HK-2 (cell line): ENCODE measurements at regions not wholly inside any gene's neighbourhood (a gene's known extent, or its start where the extent isn't known, plus 50 kb on each side); places are given as distances from the start of the nearest gene placed in this dataset.
"Not testable (repeated sequence)": the region's sequence is repeated elsewhere in the genome, so short reads cannot be mapped to it uniquely, and the experiment has no call there.

ENCODE experiments used
- DNase-seq: peaks from one replicate; pipeline ENCODE4 v3.0.0-alpha.2; 2018; ENCODE audit not compliant: unreplicated experiment

DNA sequence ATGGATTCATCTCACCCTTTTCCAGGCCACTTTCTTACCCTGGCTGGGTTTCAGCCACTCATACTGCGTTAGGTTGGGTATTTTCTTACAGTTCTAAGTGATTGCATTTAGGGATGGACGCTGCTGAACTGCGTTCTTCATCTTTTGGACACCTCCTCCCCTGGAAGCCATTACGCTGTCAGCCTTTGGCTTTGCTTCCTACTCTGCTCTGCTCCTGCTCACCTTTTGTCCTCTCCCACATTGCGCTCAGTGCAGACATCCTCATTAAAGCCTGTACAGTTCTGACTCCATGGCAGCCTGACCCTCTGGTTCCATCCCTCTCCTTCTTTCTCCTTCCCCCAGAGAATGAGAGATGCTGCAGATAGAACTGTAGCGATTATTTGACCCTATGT, 108.9 kb downstream of the SRGAP2 start:
- not testable (repeated sequence) for DNase-seq

DNA sequence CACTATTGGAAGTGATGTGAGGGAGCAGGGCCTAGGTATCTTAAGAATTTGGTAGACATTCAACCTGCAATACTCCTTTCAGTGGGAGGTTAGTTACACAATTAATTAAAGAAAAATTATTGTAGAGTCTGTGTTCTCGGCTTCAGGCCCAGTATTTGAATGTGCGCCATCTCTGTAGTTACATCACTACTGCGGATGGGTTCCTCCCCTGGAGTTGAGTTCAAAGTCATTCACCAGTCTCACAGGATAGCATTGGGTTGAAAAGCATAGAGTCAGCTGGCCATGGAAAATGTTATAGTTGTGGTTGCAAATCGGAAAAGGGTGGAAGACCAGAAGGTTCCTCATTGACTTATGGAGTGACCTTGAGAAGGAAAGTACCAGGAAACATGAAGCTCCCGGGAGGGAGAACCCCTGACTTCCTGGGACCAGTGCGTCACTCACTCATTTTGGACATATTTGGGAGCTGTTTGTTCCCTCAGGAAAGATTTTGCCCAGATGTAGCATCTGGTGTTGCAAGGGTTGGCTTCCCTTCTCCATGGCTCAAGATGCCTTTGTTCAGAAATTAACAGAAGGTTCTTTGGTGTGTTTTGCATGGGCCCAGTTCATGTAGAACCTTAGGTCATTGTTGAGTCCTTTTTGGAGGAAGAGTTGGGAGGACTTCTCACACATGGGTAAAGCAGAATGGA, 111.8 kb downstream of the SRGAP2 start:
- DNase-seq, result not testable (repeated sequence)

DNA sequence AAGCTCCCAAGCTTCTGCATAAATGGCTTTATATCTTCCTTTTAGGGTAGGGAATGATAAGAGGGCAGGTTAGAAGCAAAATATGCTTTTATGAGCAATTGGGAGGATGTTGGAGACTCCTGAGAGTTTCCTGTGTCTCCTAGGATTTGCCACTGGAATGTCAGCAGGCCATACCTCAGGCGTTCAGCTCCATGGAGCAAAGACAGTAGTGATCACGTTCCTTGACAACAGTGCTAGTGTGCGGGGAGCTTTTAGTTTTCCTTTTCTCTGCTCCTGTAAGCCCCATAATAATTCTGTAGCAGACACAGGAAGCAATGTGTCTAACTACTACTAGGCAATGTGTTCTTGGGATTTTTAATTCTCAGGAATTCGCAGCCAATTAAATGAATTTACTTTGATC, 113.6 kb downstream of the SRGAP2 start:
- not testable (repeated sequence) for DNase-seq

DNA sequence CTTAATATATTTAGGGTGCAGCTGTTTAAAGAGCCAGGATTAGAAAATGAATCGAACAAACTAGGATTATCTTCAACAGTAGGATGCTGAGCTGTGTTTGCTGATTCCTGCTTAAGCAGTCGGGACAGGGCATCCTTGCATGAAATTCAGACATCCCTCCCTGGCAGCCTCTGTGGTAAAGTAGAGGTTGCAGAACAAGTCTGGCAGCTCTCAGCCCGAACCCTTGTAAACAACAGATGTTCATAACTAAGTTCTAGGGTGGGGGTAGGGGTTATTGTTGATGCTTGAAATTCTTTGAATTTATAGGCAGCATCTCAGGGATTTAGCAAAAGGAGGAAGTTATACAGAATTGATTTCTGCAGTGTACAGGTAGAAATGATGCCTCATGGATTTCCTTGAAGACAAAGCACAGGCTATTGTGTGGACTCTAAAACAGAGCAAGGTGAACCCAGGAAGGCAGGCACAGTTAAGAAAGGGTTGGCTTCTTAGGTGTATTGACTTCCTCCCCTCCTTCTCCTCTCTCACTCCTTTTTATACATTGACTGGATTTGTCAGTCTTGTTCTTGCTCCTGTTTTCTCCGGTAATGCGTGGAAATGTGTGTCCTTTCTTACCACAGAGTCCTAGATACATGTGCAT, 114.7 kb downstream of the SRGAP2 start:
- DNase-seq, result not testable (repeated sequence)

DNA sequence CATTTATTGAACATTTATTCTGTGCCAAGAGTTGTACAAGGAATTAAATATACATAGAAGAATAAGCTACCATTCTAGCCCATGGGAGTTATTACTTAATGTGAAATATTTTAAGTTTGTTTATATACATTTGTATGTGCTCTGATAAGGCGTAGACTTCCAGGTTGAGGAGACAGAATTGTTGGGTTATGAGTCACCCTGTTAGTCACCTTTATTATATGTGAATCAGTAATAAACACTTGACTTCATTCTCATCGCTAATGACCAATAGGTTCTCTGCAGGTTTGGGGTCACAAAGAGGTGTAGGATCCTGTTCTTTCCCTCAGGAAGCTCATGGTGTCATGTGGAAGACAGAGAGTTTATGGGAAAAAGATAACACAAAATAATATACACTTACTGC, 116.9 kb downstream of the SRGAP2 start:
- DNase-seq, result not testable (repeated sequence)

DNA sequence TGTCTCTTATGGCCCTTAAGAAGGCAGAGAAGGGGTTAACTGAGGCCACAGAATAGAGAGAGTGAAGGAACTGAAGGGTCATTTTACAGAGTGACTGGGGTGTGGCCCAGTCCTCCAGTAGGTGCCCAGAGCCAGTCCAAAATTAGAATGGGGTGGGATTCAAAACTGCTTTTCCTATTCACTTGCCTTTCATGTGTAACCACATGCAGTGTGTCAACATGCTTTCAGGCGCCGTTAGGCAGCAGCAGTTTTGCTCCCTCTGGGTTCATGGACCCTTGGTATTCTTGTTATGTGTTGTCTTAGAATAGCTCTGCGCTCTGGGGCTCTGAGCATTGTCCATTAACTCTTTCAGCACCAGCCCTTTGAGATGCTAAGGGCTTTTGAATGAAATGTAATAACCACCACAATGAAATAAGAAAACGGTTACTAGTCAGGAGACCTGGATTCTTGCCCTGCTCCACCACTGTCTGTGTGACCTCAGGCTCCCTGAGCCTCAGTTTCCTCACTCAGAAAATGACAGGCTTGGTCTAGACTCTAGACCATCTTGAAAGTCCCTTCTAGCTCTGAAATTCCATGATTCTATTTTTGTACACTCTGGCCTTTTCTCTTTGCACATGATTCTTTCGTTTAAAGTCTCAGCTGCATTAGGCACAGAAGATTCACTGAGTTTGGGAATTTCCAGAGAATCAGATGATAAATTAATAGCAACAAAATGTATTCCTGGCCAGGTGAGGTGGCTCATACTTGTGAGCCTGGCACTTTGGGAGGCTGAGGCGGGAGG, 123.0 kb downstream of the SRGAP2 start:
- DNase-seq, result not testable (repeated sequence)

DNA sequence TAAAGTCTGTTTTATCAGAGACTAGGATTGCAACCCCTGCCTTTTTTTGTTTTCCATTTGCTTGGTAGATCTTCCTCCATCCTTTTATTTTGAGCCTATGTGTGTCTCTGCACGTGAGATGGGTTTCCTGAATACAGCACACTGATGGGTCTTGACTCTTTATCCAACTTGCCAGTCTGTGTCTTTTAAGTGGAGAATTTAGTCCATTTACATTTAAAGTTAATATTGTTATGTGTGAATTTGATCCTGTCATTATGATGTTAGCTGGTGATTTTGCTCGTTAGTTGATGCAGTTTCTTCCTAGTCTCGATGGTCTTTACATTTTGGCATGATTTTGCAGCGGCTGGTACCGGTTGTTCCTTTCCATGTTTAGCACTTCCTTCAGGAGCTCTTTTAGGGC, 128.3 kb downstream of the SRGAP2 start:
- DNase-seq, result not testable (repeated sequence)

DNA sequence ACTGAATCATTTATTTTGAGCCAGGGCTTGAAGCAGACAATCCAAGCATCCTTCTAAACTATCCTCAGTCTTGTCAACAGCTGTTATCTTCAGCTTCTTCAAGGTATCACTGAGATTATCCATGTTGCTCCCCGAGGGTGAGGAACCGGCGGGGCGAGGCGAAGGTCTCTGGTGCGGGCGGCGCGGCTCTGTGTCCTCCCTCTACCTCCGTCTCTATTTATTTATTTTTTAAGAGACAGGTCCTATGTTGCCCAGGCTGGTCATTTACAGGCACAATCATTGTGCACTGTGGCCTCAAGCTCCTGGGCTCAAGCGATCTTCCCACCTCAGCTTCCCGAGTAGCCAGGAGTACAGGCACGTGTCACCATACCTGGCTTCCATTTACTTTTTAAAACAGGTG, 130.0 kb downstream of the SRGAP2 start:
- DNase-seq, result not testable (repeated sequence)

DNA sequence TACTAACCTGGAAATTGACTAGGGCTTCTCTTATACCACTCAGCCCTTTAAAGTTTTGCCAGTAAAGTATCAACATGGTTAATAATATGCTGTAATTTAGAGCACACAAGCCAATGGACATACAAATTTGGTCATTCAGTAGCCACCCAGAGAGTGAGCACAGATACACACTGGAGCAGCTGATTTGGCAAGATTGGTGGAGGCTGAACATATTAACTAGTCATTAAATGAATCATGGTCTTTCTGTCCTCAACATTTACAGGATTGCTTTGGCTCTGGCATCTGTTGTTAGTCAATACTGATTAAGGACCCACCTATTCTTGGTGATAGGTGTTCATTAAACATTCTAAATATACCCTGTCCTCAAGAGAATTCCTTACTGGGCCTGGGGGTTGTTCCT, 130.6 kb downstream of the SRGAP2 start:
- not testable (repeated sequence) for DNase-seq

DNA sequence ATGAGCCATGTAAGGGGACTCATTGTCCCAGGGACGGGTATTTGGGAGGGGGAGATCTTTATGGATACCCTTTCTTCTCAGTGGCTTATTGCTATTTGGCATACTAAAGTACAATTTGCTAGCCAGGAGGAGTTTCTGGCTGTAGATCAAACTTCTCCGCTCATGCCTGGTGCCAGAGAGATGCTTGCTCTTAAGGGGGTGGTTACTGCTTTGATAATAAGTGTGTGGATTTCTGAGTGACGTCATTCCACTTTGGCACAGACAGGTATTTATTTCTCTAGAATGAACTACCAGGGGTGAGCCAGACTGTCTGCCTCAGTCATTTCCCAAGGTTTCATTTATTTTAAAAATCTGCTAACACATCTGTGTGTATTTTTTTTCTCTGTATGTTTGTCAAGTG, 131.1 kb downstream of the SRGAP2 start:
- DNase-seq, result not testable (repeated sequence)

DNA sequence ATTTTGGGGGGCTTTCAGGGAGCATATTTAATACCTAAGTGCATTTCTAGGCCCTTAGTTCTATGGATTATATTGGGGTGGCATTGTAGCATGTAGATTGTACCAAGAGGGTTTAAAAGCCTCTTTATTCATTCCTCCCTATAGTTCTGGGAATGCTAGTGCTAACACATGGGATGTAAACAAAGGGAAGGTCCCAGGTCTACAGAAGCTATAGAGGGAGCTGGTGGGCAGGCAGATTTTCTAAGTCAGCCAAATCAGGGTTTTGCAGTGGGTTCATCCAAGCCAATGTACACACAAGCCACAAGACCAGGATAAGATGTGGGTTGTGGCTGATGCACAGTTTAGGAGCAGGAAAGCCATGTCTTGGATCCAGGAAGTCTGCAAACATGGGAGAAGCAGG, 131.8 kb downstream of the SRGAP2 start:
- not testable (repeated sequence) for DNase-seq

DNA sequence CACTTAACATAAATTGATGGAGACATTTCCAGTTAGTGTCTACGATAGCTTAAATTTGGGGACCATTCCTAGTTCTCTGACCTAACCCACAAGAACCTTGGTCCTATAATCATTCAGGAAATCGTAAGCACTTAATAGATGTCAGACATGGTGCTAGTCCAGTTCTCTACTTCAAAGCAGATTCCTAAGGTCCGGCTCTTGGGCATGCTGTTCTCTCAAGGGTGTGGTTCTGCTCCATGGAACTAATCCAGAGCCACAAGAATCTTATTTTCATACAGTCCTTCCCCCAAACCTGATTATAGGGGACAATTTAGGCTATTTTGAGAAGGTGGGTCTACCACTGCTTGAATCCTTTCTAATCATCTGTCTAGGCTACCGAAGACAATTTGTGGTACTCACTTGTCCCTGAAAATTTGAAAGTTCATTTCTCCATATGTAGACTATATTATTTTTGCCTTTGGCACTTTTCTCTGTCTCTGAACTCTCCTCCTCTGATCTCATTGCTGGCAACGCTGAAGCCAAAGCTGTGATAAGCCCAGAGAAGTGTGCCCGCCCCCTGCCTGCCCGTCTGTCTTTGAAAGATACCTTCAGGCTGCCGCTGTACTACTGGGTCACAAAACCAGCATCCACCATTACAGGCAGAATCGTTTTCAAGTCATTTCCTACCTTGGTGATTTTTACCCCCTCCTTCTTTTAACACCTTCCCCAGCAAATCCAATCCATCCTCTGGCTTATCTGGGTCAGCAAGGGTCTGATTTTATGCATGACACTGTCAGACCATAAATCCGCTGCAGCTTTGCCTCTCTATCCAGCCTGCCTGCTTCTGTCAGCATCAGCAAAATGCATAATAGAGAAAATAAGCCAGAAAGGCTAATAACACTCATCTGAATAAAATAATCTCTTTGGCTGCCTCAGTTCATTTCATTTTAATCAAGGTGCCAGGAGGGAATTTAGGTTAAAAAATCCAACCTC, 132.8 kb downstream of the SRGAP2 start:
- not testable (repeated sequence) for DNase-seq

DNA sequence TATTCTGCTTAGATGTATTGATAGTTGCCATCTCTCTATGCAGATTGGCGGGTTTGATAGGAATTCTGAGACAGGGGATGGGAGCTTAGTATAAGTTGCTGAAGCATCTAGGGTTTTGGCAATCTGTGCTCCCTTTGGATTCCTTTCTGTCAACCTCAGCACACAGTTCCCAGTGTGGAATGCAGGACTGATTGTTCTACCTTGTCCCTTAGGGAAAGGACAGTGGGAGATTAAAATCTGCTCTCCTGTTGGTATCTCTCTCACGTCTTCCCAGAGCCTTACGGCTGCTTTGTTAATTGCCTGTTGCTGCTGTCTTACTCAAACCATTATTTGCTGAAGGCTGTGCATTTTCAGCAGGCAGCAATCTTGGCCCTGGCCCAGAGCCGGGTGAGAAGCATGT, 133.3 kb upstream of the IKBKE start:
- not testable (repeated sequence) for DNase-seq

DNA sequence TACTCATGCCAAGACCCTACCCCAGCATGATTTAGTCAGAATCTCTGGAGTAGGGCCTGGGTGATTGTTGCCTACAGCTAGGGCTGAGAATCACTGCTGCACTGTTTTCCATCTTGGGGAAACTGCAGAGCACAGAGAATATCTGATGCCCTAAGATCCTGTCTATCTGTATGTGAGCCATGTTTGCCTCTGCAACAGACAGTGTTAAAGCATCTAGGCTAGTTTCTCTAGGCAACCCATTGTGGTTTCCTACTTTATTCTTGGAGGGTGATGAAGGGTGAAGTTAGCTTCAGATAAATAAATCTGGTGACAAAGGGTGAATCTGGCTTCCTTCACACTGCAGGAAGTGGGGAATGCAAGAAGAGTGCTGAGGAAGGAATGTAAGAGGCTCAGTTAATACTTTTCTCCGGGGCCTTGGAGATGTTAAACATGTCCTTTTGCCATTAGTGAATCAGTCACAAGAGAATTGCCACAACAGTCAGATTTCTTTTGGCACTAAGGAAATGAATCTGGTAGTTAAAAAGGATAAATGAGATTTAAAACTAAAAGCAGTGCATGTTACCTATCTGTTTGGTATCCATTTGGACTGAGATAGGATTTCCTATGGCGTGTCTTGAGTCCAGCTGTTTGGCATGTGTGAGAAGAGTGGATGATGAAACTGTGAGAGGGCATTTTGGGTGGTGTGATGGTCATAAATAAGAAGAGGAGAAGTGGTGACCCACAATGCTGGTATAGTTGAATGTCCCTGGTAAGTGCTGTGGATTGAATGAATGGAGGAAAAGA, 119.6 kb upstream of the IKBKE start:
- DNase-seq, result not testable (repeated sequence)

DNA sequence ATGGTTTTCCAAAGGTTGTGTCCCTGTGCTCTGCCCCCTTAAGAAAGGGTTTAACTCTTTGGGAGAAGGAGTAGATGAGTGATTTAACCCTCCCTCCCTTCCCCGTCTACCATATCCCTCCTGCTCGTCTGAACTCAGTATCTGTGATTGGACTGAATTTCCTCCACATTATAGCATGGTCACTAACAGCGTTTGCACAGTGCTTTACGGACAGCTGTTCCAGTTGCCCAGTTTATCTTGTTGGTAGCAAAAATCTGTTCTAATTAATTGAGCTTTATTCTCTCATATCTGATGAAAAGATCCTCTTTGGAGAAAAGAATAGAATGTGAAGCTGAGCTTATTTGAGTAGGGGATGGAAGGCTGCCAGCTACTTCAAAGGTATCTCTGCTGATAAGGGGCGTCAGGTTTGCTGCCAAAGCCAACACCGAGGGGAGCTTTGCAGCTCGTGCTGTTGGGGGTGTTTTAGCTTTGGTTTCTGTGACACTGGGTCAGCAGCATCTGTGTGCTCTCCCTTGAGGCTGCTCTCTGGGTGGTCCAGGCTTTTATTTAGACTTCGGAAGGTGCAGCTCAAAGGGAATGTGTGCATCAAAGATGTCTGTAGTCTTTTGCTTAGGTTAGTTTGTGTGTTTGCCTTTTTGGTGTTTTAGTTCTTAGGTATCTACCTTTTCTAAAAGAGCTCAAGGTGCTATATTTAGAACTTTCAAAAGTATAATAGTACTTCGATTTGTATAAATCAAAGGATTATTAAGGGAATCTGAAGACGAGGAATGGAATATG, 118.8 kb upstream of the IKBKE start:
- not testable (repeated sequence) for DNase-seq

DNA sequence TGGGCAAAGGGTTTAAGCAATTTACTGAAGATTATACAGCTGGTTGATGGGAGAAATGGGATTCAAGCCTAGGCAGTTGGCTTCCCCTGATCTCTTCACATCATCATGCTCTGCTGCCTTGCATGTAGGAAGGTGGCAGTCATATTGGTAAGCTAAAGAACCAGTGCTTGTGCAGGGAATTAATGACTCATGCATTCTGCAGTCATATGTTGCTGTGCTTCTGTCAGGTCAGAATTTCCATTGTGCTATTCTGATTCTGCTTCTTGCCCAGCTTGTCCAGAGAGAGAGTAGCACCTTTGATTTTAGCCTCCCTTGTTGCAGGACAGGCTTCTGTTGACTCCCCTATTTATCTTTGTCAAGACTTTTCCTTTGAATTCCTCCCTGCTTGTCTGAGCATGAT, 114.0 kb upstream of the IKBKE start:
- not testable (repeated sequence) for DNase-seq

DNA sequence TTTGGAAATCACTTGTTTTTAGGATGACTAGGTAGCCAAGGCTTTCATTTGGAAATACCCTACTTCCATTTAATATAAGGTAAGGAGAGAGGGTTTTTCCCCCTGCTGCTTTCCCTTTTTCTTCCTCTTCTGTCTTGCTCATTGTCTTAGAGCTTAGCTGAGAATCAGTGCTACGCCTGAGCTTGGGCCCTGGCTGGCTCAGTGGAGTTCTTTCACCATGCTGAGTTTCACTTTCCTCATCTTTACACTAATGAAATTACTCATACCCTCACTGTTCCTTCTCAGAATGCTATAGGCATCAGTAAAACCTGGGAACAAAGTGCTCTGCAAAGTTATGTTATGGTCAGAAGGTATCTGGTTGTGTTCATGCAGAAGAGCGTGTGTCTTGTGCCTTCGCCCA, 112.3 kb upstream of the IKBKE start:
- not testable (repeated sequence) for DNase-seq

DNA sequence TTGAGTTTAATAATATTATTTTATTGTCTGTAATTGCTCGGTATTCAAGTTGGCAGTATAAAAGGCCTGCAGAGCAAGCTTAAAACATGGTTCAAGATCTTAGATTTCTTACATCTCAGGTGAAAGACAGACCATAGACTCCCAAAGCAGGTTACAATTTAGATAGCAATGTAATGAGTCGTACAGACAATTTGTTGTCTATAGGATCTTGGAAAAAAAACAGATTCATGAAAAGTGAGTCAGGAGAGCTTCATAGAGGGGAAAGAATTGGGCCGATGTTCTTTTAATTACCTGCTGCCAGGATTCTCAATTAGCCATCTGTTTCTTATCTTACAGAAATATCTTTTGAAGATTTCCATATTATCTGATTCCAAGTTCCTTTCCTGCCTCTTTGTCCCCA, 111.5 kb upstream of the IKBKE start:
- not testable (repeated sequence) for DNase-seq

DNA sequence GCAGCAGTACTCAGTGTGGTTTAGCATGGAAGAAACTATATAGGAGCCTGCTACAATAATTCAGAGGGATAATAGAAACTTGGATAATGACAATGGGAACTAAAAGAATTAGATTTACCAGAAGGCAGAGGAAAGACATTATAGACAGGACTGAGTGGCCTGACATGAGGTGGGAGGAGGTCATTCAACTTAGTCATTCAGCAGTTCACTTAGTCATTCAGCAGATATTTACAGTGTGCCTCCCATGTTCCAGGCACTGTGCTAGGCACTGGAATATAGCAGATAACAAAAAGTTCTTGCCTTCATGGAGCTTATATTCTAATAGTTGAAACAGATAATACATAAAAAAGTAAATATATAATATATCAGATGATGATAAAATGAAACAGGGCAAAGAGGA, 110.9 kb upstream of the IKBKE start:
- DNase-seq, result not testable (repeated sequence)

DNA sequence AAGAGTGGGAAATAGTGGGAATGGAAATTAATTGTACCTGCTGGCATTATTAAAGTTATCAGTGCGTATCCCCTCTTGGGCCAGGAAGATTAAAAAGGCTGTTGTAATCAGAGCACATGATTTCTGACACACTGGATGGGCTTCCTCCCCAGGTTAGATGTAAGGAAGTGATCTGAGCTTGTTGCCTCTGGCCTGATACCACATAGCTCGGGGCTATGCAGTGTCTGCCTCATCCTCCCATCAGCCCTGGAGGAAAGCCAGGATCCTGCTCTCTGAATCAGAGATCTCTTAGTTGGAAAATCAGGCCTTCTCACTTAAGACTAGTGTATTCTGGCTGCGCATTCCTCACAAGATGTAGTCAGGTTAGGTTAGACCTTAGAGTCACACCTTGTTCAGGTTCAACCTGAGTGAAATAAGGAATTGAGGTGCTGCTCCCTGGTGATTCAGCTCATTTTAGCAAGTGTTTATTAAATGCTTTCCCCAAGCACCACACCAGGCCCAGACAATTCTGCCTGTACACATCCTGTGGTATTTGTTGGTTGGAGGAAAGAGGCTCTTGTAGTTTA, 108.2 kb upstream of the IKBKE start:
- DNase-seq, result not testable (repeated sequence)
